KMS-11 (cell line): ENCODE measurements at regions not wholly inside any gene's neighbourhood (a gene's known extent, or its start where the extent isn't known, plus 50 kb on each side); places are given as distances from the start of the nearest gene placed in this dataset.

Experiments used
- H2AFZ ChIP-seq: fragments of 200-600 bp; sonication (generic); 2 replicates; pipeline ENCODE4 v1.6.1; 2016; ENCODE audit warnings: antibody characterized with exemption, mixed run types, low read depth
- H3K27ac ChIP-seq: fragments of 200-600 bp; sonication (generic); 2 replicates; pipeline ENCODE4 v1.6.1; 2016; ENCODE audit warnings: mild to moderate bottlenecking, mixed run types
- H3K27me3 ChIP-seq: fragments of 200-600 bp; sonication (generic); 2 replicates; pipeline ENCODE4 v1.6.1; 2017; ENCODE audit warnings: mild to moderate bottlenecking, low read depth, mixed run types, moderate library complexity; ENCODE audit not compliant: insufficient read depth
- H3K36me3 ChIP-seq: fragments of 200-600 bp; sonication (generic); 2 replicates; pipeline ENCODE4 v1.6.1; 2017; ENCODE audit warnings: mild to moderate bottlenecking, mixed run types; ENCODE audit not compliant: insufficient read depth
- H3K4me1 ChIP-seq: fragments of 200-600 bp; sonication (generic); 2 replicates; pipeline ENCODE4 v1.6.1; 2016; ENCODE audit warnings: mild to moderate bottlenecking, low read depth, mixed run types; ENCODE audit not compliant: poor library complexity, severe bottlenecking
- H3K4me2 ChIP-seq: fragments of 200-600 bp; sonication (generic); 2 replicates; pipeline ENCODE4 v1.7.0; 2016; ENCODE audit warnings: mild to moderate bottlenecking, mixed run types
- H3K4me3 ChIP-seq: fragments of 200-600 bp; sonication (generic); IDR thresholded peaks from 2 replicates; pipeline ENCODE4 v1.6.1; 2017; ENCODE audit warnings: low read depth, low read length, mixed read lengths; ENCODE audit not compliant: insufficient read depth
- H3K79me2 ChIP-seq: fragments of 200-600 bp; sonication (generic); 2 replicates; pipeline ENCODE4 v1.6.1; 2016; ENCODE audit warnings: low read depth, mixed run types; ENCODE audit not compliant: insufficient read depth
- H3K9ac ChIP-seq: fragments of 200-600 bp; sonication (generic); 2 replicates; pipeline ENCODE4 v1.6.1; 2016; ENCODE audit warnings: mild to moderate bottlenecking, mixed run types
- H4K20me1 ChIP-seq: fragments of 200-600 bp; sonication (generic); 2 replicates; pipeline ENCODE4 v1.6.1; 2016; ENCODE audit warnings: mild to moderate bottlenecking, mixed run types; ENCODE audit not compliant: insufficient read depth
- TF ChIP-seq, protein P1 (sequence below): fragments of 200-600 bp; sonication (generic); conservative IDR thresholded peaks from 2 replicates; pipeline ENCODE4 v1.6.1; 2017; ENCODE audit warnings: low read depth, mild to moderate bottlenecking, antibody characterized with exemption, low read length, moderate library complexity, mixed read lengths

DNA sequence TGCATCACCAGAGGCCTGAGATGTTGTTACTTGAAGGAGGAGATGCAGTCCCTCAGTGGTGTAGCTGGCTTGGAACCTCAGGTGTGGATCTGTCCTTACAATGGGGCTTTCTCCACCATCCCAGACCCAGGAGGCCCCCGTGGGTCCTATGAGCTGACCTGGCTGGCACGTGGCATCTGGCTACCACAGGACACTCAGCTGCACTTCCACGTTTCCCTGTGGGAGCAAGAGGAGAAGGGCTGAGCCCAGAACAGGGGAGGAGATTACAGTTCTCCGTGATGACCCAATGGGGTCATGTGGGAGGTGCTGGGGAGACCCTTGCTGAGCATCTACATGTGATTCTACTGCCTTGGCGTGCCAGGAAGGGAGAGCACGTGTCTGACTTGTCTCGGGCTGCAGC, 1448.4 kb downstream of the TBC1D22A start:
- H3K4me2 ChIP-seq = no peak overlapping the region
- no peak overlapping the region for H3K4me3 ChIP-seq
- H4K20me1 ChIP-seq = no peaks in the 10 kb centered on the region
- no peaks in the 10 kb centered on the region for H3K36me3 ChIP-seq
- no peak overlapping the region for H2AFZ ChIP-seq
- TF ChIP-seq, protein P1, sequence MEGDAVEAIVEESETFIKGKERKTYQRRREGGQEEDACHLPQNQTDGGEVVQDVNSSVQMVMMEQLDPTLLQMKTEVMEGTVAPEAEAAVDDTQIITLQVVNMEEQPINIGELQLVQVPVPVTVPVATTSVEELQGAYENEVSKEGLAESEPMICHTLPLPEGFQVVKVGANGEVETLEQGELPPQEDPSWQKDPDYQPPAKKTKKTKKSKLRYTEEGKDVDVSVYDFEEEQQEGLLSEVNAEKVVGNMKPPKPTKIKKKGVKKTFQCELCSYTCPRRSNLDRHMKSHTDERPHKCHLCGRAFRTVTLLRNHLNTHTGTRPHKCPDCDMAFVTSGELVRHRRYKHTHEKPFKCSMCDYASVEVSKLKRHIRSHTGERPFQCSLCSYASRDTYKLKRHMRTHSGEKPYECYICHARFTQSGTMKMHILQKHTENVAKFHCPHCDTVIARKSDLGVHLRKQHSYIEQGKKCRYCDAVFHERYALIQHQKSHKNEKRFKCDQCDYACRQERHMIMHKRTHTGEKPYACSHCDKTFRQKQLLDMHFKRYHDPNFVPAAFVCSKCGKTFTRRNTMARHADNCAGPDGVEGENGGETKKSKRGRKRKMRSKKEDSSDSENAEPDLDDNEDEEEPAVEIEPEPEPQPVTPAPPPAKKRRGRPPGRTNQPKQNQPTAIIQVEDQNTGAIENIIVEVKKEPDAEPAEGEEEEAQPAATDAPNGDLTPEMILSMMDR = no peak
- no peak overlapping the region for H3K27ac ChIP-seq
- H3K9ac ChIP-seq = no peak overlapping the region
- H3K4me1 ChIP-seq = no peaks in the 10 kb centered on the region
- H3K27me3 ChIP-seq = no peaks in the 10 kb centered on the region; the same call in 1 of the 2 replicates
- H3K79me2 ChIP-seq = no peaks in the 10 kb centered on the region

DNA sequence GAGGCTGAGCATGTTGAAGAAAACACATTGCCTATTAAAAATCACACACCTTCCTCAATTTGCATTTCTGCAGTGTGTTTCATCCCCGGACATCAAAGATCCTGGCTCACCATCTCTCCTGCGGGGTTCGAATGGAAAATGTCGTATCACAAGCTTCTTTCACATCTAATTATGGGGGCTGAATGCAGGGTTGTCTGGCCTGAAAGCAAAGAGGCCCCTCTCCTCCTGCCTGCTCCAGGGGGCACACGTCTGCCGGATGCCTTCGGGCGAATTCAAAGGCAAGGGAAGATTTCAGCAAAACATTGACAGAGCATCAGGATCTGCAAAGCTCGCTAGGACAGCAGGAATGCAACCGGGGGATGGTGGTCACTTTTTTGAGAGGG, 1447.7 kb downstream of the TBC1D22A start:
- no peaks in the 10 kb centered on the region for H3K4me1 ChIP-seq
- no peak overlapping the region for H3K4me3 ChIP-seq
- H3K9ac ChIP-seq = no peak overlapping the region
- no peaks in the 10 kb centered on the region; the same call in 1 of the 2 replicates for H3K27me3 ChIP-seq
- no peaks in the 10 kb centered on the region for H3K79me2 ChIP-seq
- TF ChIP-seq, protein P1 = no peak
- no peaks in the 10 kb centered on the region for H4K20me1 ChIP-seq
- no peak overlapping the region for H3K4me2 ChIP-seq
- no peak overlapping the region for H2AFZ ChIP-seq
- H3K36me3 ChIP-seq = no peaks in the 10 kb centered on the region
- H3K27ac ChIP-seq = no peak overlapping the region

DNA sequence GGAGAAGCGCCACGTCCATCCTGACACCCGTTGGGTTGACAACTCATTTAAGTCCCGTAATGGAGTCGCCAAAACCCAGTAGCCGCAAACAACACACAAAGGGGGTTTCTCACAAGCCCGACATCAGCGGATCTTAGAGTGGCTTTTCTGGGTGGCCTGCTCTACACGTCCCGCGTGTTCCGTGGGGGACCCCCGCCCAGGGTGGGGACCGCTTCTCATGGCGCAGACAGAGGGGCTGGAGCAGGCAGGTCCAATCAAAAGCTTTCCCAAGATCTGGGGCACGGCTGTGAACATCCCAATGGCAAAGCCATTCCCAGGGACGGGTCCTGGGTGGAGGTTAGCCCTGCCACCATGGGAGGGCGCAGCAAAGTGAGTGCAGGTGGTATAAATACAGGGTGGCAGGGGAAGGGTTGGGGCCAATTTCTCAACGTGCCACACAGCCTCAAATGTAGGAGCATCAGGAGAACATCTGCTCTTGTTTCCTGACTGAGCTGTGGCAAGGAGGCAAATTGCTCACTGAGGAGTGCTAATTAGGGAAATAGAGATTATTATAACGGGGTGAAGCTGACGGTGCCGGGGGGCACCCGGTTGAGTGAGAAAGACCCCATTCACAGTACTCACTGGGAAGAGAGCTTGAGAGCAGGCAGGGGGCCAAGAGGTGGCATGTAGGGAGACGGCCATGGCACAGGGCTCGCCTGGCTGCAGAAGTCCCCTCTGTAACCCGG, 1447.2 kb downstream of the TBC1D22A start:
- H4K20me1 ChIP-seq = no peaks in the 10 kb centered on the region
- H3K4me3 ChIP-seq = no peak overlapping the region
- no peaks in the 10 kb centered on the region; the same call in 1 of the 2 replicates for H3K27me3 ChIP-seq
- no peaks in the 10 kb centered on the region for H3K4me1 ChIP-seq
- no peaks in the 10 kb centered on the region for H3K36me3 ChIP-seq
- TF ChIP-seq, protein P1 = no peak
- H3K27ac ChIP-seq = no peak overlapping the region
- no peak overlapping the region for H2AFZ ChIP-seq
- H3K79me2 ChIP-seq = no peaks in the 10 kb centered on the region
- no peak overlapping the region for H3K9ac ChIP-seq
- no peak overlapping the region for H3K4me2 ChIP-seq

DNA sequence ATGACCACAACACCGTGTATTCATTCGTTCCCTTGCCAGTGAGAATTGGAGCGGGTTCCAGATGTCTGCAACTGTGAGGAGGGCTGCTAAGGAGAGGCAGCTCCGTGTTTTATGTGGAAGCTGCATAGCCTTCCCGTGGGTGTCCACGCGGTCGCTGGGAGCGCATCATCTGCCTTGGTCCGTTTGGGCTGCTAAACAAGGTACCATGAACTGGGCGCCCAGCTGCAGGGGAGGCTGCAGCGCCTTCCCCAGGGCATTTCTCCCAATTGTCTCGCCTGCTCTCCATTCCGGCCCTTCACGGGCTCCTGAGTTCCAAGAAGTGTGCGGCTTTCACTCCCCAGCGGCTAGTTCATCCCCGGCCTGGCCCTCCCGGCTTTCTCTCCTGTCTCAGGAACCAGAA, 1446.4 kb downstream of the TBC1D22A start:
- Histone ChIP-seq H4K20me1 (no peaks in the 10 kb centered on the region), H3K36me3 (no peaks in the 10 kb centered on the region), H3K79me2 (no peaks in the 10 kb centered on the region), H3K4me3 (no peak overlapping the region), H3K4me2 (no peak overlapping the region), H2AFZ (no peak overlapping the region), H3K27me3 (no peaks in the 10 kb centered on the region; the same call in 1 of the 2 replicates), H3K4me1 (no peaks in the 10 kb centered on the region), H3K9ac (no peak overlapping the region), H3K27ac (no peak overlapping the region)
- TF ChIP-seq, protein P1 = no peak
